ENCODE measurements at regions not wholly inside any gene's neighbourhood (a gene's known extent, or its start where the extent isn't known, plus 50 kb on each side); places are given as distances from the start of the nearest gene placed in this dataset.

GRCh38 chr14:65804439-65805112, 392.0 kb downstream of the FUT8 start:
- no peaks in the 10 kb centered on the region for H3K27me3 ChIP-seq
- no peaks in the 10 kb centered on the region for H3K36me3 ChIP-seq (ENCODE audit: low read depth, missing control alignments)
- H3K4me3 ChIP-seq, result no peak overlapping the region
- H3K9me3 ChIP-seq, result no peaks in the 10 kb centered on the region
- DNase-seq, result no peak
- TF ChIP-seq POLR2A (IDR thresholded peaks at IDR 0.05) (no peak), CTCF (IDR thresholded peaks at IDR 0.05) (no peak)
- intact Hi-C loops (cut with DNase I; ENCODE audit: low total_unique reads), result no loop called here
- WGBS, 2 donors, result 73 to 80% methylated on average over 14 of the region's 14 CpGs
- no peaks in the 10 kb centered on the region for H3K4me1 ChIP-seq
- no peak overlapping the region for H3K27ac ChIP-seq

- Histone ChIP-seq H3K27ac (no peak overlapping the region), H3K4me3 (no peak overlapping the region), H3K27me3 (no peaks in the 10 kb centered on the region), H3K9me3 (no peaks in the 10 kb centered on the region), H3K36me3 (ENCODE audit: low read depth, missing control alignments) (no peaks in the 10 kb centered on the region), H3K4me1 (no peaks in the 10 kb centered on the region)
- no peak for DNase-seq
- TF ChIP-seq CTCF (IDR thresholded peaks at IDR 0.05) (no peak), POLR2A (IDR thresholded peaks at IDR 0.05) (no peak)
- intact Hi-C loops (cut with DNase I; ENCODE audit: low total_unique reads), result no loop called here
- 81 to 89% methylated on average over 3 of the region's 3 CpGs for WGBS, 2 donors
Measured at GRCh38 chr14:65805113-65805473, 392.6 kb downstream of the FUT8 start.

GRCh38 chr14:65808390-65808789, 395.9 kb downstream of the FUT8 start:
- Histone ChIP-seq H3K4me1 (no peaks in the 10 kb centered on the region), H3K4me3 (no peak overlapping the region), H3K36me3 (ENCODE audit: low read depth, missing control alignments) (no peaks in the 10 kb centered on the region), H3K27ac (no peak overlapping the region), H3K27me3 (no peaks in the 10 kb centered on the region), H3K9me3 (no peaks in the 10 kb centered on the region)
- intact Hi-C loops (cut with DNase I; ENCODE audit: low total_unique reads), result no loop called here
- no peak for DNase-seq
- 100% methylated on average over 2 of the region's 2 CpGs for WGBS, 2 donors
- TF ChIP-seq CTCF (IDR thresholded peaks at IDR 0.05) (no peak), POLR2A (IDR thresholded peaks at IDR 0.05) (no peak)

GRCh38 chr14:65810322-65810721, 397.8 kb downstream of the FUT8 start:
- DNase-seq, result no peak
- no peak overlapping the region for H3K27ac ChIP-seq
- no peak overlapping the region for H3K4me3 ChIP-seq
- no peaks in the 10 kb centered on the region for H3K36me3 ChIP-seq (ENCODE audit: low read depth, missing control alignments)
- no peaks in the 10 kb centered on the region for H3K4me1 ChIP-seq
- TF ChIP-seq POLR2A (IDR thresholded peaks at IDR 0.05), result no peak
- no peak for TF ChIP-seq CTCF (IDR thresholded peaks at IDR 0.05)
- WGBS, 2 donors, result 58 to 68% methylated on average over 1 of the region's 1 CpG
- no peaks in the 10 kb centered on the region for H3K27me3 ChIP-seq
- intact Hi-C loops (cut with DNase I; ENCODE audit: low total_unique reads), result no loop called here
- H3K9me3 ChIP-seq, result no peaks in the 10 kb centered on the region

GRCh38 chr14:65813760-65814384, 401.3 kb downstream of the FUT8 start:
- no peaks in the 10 kb centered on the region for H3K36me3 ChIP-seq (ENCODE audit: low read depth, missing control alignments)
- H3K27ac ChIP-seq, result no peak overlapping the region
- no peaks in the 10 kb centered on the region for H3K27me3 ChIP-seq
- H3K4me3 ChIP-seq, result no peak overlapping the region
- no peaks in the 10 kb centered on the region for H3K4me1 ChIP-seq
- no peak for DNase-seq
- no peaks in the 10 kb centered on the region for H3K9me3 ChIP-seq
- TF ChIP-seq POLR2A (IDR thresholded peaks at IDR 0.05) (no peak), CTCF (IDR thresholded peaks at IDR 0.05) (no peak)
- WGBS, 2 donors, result 81 to 88% methylated on average over 3 of the region's 3 CpGs
- intact Hi-C loops (cut with DNase I; ENCODE audit: low total_unique reads), result no loop called here
